Activated CD8-positive, alpha-beta memory T cell treated with anti-CD3 and anti-CD28 coated beads for 1 hour (primary cell): ENCODE measurements at regions not wholly inside any gene's neighbourhood (a gene's known extent, or its start where the extent isn't known, plus 50 kb on each side); places are given as distances from the start of the nearest gene placed in this dataset.
"Not testable (repeated sequence)": the region's sequence is repeated elsewhere in the genome, so short reads cannot be mapped to it uniquely, and the experiment has no call there.

Experiments used
- DNase-seq, 2 donors: peaks; one replicate each; pipeline ENCODE4 v3.0.0-alpha.2; 2020; ENCODE audit warnings: low read depth in 1 of 2; ENCODE audit errors: extremely low read depth in 1 of 2

DNA sequence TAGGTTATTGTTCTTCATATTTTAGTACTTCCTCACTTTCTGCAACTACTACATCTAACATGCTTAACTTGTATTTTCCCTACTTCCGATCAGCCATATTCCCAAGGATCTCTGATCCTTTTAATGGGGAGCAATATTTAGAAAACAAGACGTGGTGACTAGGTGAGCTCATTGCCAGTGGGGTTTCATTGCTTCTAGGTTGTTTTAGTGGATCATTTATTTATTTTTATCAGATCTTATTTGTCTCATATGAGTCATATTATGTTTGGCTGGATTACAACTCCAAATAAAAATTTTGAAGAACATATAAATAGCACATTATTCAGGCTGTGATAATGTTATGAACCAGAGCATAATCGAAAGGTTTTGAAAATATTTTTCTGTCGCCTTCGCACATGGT is 480.9 kb upstream of the TMEFF2 start:
- DNase-seq: no peak

DNA sequence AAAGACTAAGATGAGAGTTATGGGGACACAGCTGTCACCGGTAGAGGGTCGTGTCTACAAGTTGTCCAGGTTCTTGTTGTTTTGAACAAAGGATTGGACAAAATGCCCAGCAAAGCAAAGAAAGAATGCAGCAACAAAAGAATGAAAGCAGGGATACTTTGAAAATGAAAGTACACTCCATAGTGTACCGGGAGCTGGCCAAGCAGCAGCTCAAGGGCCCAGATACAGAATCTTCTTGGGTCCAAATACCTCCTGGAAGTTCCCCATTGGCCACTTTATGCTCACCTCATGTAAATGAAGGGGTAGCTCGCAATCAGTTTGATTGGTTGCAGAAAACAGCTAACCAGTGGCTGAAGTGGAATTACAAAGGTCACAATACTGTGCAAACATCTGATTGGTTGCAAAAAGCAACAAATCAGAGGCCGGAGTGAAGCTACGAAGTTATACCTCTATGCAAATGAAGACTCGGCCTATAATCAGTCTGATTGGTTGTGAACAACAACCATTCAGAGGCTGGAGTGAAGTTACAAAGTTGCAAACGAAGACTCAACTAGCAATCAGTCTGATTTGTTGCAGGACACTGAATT is 474.9 kb upstream of the TMEFF2 start:
- no peak for DNase-seq

DNA sequence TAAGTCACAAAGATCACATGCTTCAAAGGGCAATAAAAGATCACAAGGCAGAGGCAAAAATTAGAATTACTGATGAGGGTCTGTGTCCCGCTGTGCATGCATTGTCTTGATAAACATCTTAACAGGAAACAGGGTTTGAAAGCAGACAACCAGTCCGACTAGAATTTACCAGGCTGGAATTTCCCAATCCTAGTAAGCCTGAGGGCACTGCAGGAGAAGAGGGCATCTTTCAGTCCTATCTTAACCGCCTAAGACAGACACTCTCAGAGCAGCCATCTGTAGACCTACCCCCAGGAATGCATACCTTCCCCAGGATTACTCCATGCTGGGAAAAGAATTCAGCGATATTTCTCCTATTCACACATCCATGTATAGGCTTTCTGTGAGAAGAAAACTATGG is 465.8 kb upstream of the TMEFF2 start:
- DNase-seq: not testable (repeated sequence)

DNA sequence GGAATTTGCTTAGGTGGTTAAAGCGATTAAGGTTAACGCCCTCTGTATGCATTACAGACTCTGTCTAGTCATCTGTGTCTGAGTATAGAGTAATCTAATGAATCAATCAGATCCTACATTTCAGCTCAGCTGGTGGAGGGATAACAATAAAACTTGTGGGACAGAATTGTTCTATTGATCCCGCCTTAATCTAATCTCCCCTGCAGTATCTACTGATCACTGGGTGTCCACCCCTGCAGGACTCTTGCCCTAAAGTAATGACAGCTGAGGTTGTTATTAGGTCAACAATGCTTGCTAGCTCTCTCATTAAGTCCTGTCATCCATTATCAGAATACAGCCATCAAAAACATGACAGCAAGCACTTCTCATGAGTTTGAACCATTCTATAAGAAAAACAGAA is 462.6 kb upstream of the TMEFF2 start:
- no peak for DNase-seq

DNA sequence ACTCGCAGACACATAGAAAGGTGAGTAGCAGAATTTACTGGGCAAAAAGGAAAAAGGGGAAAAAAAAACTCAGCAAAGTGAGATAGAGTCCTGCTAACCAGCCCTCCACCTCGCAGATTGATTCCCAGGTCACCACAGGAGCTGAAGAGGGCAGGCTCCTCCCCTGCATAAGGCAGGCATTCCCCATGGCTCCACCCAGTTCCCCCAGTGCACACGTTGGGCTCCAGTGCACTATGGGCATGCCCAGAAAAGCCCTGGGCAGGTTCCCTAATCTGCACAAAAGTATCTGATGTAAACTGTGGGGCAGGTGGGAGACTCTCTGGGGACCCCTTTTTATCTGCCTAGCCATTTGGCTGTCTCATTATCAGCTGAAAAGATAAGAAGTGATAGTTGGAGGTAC is 461.2 kb upstream of the TMEFF2 start:
- no peak for DNase-seq

DNA sequence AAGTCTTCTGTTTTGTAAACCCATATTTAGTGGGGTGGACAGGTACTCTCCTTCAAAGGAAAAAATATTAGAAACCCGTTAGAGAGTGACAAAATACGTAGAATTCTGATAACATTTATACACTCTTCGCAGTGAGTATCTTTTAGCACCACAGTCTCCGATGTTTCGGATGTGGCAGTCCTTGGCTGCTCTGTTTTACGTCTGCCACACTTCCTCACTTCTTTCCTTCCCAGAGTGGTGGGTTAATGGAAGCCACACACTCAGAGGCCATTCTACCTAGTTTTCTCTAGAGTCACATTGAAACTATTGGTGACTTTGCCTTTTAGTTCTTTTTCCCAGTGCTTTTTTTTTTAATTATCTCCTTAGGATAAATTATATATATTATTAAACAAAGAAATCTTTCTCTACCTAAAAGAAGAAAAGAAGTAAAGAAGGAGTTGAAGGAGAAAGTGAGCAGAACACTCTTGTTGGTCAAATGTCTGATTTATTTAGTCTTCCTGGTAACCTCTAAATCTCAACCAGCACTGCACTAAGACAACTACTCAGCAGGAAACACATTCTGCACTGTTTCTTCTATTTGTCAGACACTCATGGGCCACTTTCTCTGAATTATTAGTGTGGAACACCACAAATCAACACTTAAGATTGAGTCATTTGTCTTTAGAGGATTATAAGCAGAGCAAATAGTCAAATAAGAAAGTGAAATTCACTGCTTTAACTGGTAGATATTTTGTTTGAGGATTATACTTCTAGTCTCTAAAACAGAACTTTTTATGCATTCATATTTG is 451.3 kb upstream of the TMEFF2 start:
- no peak for DNase-seq

DNA sequence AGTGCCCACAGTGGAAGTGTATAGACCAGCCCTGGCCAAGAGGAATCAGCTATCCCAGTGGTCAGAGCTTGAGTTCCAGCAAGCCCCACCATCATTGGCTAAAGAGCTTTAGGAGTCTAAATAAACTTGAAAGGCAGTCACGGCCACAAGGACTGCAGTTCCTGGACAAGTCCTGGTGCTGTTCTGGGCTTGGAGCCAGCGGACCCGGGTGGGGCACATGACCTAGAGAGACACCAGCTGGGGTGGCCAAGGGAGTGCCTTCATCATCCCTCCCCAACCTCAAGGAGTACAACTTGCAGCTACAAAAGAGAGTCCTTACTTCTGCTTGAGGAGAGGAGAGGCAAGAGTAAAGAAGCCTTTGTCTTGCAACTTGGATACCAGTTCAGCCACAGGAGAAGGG is 439.8 kb upstream of the TMEFF2 start:
- no peak for DNase-seq

DNA sequence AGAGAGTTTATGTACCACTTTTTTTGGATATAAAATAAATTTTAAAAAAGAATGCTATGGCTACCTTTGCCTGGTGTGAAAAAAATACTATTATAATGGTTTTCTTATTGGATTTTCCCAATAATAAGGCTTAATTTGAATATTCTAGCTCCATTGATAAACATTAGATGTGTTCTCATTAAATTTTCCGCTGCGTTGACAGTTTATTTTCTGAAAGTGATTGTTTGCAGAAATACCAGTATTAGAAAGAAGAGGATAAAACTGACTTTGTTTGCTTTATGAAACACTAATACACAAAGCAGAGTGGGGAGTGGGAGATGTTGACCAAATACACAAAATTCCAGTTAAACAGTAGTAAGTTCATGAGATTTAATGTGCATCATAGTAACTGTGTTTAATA is 433.3 kb upstream of the TMEFF2 start:
- no peak for DNase-seq

DNA sequence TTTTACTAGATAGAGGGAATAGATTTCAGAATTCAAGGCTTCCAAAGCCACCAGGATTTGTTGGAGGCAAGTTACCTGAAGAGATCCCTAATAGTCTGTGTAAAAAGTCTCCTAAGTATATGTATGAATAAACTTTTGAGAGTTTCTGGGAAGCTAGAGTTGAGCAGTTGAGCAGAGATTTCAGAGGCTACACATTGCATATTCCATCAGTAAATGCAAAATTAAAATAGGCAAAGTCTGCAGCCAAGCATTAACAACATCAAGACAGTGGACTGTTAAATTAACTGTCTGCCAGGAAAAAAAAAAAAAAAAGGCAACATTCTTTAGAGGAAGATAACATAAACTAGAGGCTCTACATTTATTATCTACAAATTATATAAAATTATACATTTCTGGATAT is 420.4 kb upstream of the TMEFF2 start:
- DNase-seq: no peak

DNA sequence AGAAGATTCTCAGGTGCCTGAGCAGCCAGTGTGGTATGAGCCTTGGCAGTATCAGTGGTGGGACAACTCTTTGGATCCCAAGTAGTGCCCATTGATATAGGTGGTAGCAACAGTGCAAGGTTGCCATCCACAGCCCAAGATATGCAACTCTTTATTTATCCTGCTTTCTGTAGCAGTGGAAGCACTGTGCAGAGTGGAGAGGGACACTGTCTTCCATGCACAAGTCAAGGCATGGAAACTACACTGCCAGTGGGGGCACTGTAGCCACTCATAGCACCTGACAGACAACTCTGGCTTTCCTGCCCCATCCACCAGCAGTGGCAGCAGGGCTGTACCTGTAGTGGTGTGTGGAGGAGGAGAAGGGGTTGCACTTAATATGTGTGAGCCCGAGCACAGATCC is 409.6 kb upstream of the TMEFF2 start:
- DNase-seq: no peak

DNA sequence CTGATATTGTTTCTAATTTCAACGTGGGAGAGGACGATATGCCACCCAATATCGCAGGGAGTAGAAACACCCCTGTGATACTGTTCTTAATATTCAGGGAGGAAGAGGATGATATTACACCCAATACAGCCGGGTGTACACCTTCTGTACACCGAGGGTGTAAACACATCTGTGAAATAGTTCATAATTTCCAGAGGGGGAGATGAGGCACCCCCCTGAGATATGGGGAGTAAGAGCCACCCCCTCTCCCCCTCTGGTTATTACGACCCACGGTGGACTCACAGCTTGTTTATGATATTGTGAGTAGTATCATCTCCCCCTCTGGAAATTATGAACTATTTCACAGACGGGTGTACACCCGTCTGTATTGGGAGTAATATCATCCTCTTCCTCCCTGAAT is 403.9 kb upstream of the TMEFF2 start:
- not testable (repeated sequence) for DNase-seq

DNA sequence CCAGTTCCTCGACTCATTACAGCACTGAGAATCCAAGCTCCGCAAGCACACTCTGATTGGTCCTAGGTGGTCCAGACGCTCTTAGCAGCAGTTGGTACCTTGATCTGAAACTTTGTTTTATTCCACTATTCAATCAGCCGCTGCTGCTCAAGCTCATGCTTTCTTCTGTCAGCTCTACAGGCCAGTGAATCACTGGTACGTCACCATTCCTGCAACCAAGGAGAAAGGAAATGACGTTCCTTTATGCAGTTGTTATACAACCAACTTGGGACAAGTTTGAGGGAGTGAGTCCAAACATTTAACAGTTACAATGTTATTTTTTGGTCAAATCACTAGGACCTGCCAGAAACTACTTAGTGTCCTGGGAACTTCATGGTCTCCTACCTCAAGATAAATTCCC is 398.8 kb upstream of the TMEFF2 start:
- no peak for DNase-seq

DNA sequence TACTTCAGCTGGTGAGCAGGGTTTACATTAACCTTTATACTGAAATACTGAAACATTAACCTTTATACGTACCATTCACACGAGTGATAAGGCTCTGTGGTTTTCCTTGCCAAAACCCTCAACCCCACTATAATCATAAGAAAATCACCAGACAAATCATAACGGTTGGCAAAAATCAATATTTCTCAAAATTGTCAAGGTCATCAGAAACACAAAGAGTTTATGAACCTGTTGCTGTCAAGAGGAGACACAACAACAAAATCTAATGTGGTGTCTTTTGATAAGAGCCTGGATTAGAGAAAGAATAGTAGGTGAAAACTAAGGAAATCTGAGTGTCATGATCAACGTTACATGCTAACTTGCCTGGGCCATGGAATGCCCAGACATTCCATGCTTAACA is 396.9 kb upstream of the TMEFF2 start:
- no peak for DNase-seq

DNA sequence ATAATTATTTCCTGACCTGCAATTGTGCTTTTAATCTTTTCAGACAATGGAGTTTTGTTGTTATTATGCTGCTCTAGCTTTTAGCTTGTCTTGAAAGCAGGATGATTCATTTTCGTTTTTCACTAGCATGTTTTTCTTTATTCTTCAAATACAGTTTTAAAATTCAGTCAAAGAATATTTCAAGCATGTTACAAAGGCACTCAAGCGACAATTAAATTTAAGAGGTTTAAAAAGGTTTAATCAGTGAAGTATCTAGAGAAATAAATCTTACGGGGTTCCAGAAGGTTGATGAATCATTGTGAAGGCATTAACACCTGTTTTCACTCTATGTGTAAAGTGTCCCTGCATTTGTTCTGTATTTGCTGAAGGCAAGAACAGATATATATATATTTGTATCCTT is 390.7 kb upstream of the TMEFF2 start:
- DNase-seq: no peak

DNA sequence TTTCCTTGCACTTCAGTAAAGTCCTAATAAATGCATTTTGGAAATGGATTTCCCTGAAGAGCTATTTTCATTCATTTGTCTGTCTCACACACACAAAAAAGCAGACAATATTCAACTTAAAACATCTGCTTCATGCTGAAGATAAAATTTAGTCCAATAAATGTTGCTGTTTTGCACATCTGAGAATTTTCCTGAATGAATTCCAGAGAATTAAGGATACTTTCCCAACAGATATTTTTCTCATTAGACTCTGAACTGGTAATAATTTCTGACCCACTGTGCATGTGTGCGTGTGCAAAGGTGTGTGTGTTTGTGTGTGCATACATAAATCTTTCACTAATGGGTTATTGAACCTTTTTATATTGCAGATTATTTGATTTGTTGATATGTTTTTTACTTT is 390.2 kb upstream of the TMEFF2 start:
- no peak for DNase-seq

DNA sequence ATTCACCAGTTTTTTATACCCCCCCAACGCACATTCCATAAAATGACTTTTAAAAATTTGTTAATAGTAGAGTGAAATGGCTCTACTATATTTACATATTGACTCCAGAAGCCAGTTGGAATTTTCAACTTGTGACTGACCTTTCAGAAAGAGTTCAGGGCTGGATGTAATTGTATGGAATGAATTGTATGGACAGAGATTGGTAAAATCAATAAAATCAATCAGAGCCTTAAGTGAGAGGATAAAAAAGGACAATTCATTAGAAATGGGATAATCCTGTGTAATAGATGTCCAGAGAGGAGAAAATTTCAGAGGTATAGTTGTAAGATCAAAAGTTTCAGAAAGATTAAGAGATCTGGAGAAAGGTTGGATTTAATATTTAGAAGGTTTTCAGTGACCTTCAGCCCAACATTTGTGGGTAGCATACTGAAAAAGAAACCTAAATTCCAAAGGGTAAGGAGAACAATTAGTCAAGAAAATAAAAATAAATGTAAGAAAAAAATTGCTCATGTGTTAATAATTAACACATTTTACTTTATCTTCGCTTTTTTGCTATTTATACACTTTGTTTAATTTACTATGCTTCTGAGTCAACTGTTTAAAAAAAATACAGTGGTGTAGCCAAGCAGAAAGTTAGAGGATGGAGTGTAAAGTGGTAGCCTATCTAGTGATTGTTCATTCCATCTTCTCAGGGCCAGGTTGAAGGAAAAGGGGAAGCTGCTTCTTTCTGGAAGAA is 385.4 kb upstream of the TMEFF2 start:
- no peak for DNase-seq

DNA sequence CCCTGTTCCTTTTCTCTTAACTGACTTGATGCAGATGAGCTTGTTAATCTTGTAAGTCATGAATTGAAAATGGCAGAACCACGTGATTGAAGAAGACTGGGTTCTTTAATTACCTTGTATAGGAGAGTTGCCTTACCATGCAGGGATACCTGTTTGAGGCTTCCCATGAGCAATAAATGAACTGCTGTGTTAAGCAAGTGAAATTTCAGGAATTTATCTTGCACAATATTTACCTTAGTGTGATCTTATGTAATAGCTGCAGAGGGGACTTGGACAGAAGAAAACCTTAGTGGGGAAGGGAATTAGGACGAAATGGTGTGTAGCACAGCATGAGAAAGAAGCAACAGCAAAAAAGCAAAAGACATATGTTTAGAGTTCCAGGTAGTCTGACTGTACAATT is 384.0 kb upstream of the TMEFF2 start:
- no peak for DNase-seq

DNA sequence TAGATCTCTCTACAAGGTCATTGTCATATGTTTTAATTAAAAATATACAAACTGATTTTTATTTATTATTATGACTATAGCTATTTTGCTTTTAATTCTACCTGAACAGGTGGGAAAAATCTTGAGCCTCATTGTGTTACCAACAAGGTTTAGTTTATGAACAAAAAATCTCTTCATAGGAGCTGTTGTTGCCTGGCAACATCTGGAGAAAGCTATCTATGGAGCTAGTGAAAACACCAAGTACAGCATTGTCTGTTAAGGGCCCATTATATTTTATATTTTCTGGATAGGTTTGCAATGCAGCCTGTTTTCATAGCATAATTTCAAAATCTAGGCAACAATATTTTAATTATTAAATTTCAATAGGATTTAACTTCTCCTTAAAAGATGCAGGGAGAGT is 383.0 kb upstream of the TMEFF2 start:
- no peak for DNase-seq

DNA sequence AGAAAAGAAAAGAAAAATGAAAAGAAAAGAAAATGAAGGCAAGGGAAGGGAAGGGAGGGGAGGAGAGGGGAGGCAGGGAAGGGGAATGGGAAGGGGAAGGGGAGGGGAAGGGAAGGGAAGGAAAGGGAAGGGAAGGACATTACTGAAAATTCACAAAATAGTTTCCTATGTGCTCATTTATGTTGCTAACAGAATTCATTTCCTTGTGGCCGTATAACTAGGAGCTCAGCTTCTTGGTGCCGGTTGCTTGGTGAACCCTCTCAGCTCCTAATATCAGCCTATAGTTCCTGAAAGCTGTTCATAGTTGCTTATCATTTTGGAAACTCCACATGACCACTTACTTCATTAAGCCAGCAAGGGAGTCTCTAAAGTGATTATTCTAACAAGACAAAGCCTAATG is 379.8 kb upstream of the TMEFF2 start:
- DNase-seq: no peak

DNA sequence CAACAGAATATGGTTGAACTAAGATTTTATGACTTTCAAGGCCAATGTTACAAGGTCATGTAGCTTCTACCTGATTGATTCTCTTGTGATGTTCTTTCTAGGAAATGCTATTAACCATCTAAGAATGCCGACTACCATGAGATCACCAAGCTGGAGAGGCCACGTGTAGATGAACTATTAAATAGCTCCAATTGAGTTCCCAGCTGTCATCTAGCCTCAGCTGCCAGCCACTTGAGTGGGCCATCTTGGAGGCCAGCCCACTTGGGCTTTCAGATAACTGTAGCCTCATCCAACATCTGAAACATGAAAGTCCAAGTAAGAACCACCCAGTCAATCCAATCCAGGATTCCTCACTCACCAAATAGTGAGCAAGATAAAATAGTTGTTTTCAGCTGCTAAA is 376.9 kb upstream of the TMEFF2 start:
- no peak for DNase-seq

DNA sequence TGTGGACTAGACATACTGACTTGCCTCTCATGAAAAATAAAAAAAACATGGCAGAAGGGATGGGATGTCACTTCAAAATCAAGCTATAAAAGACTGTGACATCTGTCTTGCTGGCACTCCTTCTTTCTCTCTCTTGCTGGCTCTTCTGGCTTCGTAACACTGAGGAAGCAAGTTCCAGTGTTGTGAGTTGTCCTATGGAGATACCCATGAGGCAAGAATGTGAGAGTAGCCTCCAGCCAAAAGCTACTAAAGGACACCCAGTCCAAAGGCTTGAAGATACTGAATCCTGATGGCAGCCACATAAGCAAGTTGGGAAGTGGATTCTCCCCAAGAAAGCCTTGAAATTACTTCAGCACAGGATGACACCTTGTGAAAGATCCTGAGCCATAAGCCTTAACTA is 376.1 kb upstream of the TMEFF2 start:
- no peak for DNase-seq

DNA sequence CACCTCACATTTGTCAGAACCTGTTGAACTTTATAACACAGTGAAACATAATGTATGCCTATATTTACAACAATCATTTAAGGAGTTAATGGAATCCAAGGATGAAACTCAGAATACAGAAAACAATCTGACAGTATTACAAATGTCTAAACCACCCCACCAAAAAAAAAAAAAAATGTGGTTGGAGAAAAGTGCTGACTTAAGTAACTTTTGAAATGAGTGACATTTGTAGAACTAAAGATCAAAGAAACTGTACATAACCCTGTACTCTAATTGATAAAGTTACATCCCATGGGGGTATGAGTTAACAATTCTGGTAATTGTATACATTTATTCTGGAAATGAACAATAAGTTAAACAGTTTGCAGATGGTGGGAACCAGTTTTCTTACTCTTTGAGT is 372.1 kb upstream of the TMEFF2 start:
- no peak for DNase-seq
